KMS-11 (cell line): ENCODE measurements at regions not wholly inside any gene's neighbourhood (a gene's known extent, or its start where the extent isn't known, plus 50 kb on each side); places are given as distances from the start of the nearest gene placed in this dataset.
A peak's percentile ranks its signal among the peaks of the same experiment; 100 is the strongest.

Source experiments
- H2AFZ ChIP-seq: fragments of 200-600 bp; sonication (generic); 2 replicates; pipeline ENCODE4 v1.6.1; 2016; ENCODE audit warnings: antibody characterized with exemption, mixed run types, low read depth
- H3K27ac ChIP-seq: fragments of 200-600 bp; sonication (generic); 2 replicates; pipeline ENCODE4 v1.6.1; 2016; ENCODE audit warnings: mild to moderate bottlenecking, mixed run types
- H3K27me3 ChIP-seq: fragments of 200-600 bp; sonication (generic); 2 replicates; pipeline ENCODE4 v1.6.1; 2017; ENCODE audit warnings: mild to moderate bottlenecking, low read depth, mixed run types, moderate library complexity; ENCODE audit not compliant: insufficient read depth
- H3K36me3 ChIP-seq: fragments of 200-600 bp; sonication (generic); 2 replicates; pipeline ENCODE4 v1.6.1; 2017; ENCODE audit warnings: mild to moderate bottlenecking, mixed run types; ENCODE audit not compliant: insufficient read depth
- H3K4me1 ChIP-seq: fragments of 200-600 bp; sonication (generic); 2 replicates; pipeline ENCODE4 v1.6.1; 2016; ENCODE audit warnings: mild to moderate bottlenecking, low read depth, mixed run types; ENCODE audit not compliant: poor library complexity, severe bottlenecking
- H3K4me2 ChIP-seq: fragments of 200-600 bp; sonication (generic); 2 replicates; pipeline ENCODE4 v1.7.0; 2016; ENCODE audit warnings: mild to moderate bottlenecking, mixed run types
- H3K4me3 ChIP-seq: fragments of 200-600 bp; sonication (generic); IDR thresholded peaks from 2 replicates; pipeline ENCODE4 v1.6.1; 2017; ENCODE audit warnings: low read depth, low read length, mixed read lengths; ENCODE audit not compliant: insufficient read depth
- H3K79me2 ChIP-seq: fragments of 200-600 bp; sonication (generic); 2 replicates; pipeline ENCODE4 v1.6.1; 2016; ENCODE audit warnings: low read depth, mixed run types; ENCODE audit not compliant: insufficient read depth
- H3K9ac ChIP-seq: fragments of 200-600 bp; sonication (generic); 2 replicates; pipeline ENCODE4 v1.6.1; 2016; ENCODE audit warnings: mild to moderate bottlenecking, mixed run types
- H4K20me1 ChIP-seq: fragments of 200-600 bp; sonication (generic); 2 replicates; pipeline ENCODE4 v1.6.1; 2016; ENCODE audit warnings: mild to moderate bottlenecking, mixed run types; ENCODE audit not compliant: insufficient read depth
- TF ChIP-seq, protein P1 (sequence below): fragments of 200-600 bp; sonication (generic); conservative IDR thresholded peaks from 2 replicates; pipeline ENCODE4 v1.6.1; 2017; ENCODE audit warnings: low read depth, mild to moderate bottlenecking, antibody characterized with exemption, low read length, moderate library complexity, mixed read lengths

DNA sequence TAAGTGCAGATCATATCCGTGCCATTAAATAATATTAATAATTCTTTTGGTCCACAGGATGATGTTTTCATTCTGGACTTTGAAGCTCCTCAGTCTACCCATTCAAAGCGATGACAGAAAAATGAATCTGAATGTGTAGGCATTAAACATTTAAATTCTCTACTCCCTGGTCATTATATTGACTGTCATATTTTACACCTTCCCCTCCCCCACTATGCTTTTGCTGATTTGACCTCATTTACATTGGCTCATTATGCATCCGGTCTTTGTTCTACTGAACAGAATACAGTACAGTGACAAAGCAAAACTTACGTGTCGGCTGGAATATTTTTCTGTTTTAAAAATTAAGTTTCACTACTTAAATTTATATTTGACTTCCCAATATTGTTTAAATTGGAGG, 289.7 kb upstream of the TMEM161B start:
- TF ChIP-seq, protein P1, sequence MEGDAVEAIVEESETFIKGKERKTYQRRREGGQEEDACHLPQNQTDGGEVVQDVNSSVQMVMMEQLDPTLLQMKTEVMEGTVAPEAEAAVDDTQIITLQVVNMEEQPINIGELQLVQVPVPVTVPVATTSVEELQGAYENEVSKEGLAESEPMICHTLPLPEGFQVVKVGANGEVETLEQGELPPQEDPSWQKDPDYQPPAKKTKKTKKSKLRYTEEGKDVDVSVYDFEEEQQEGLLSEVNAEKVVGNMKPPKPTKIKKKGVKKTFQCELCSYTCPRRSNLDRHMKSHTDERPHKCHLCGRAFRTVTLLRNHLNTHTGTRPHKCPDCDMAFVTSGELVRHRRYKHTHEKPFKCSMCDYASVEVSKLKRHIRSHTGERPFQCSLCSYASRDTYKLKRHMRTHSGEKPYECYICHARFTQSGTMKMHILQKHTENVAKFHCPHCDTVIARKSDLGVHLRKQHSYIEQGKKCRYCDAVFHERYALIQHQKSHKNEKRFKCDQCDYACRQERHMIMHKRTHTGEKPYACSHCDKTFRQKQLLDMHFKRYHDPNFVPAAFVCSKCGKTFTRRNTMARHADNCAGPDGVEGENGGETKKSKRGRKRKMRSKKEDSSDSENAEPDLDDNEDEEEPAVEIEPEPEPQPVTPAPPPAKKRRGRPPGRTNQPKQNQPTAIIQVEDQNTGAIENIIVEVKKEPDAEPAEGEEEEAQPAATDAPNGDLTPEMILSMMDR, result no peak

DNA sequence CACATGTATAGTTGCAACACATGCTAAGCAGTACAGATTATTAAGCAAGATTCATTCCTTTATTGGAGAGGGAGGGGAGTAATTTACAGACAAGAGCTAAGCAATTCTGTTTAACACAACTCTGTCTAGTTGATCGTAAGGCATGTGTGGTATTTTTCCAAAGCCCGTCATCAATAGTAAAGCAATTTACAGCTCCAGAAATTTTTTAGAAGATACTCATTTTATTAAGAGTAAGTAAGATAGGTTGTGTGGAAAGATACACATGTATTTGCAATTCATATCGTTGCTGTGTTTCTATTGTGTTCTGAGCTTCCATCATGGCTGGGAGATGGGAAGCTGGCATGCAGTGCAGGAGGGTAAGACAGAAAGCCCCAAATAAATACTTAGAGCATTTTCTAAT, 289.2 kb upstream of the TMEM161B start:
- Histone ChIP-seq H3K27ac (no peak overlapping the region), H3K79me2 (no peaks in the 10 kb centered on the region), H3K9ac (no peak overlapping the region), H3K27me3 (no peaks in the 10 kb centered on the region), H3K4me1 (peaks cover 17% of the 10 kb centered on the region), H3K36me3 (no peaks in the 10 kb centered on the region), H3K4me2 (no peak overlapping the region), H3K4me3 (no peak overlapping the region), H4K20me1 (no peaks in the 10 kb centered on the region), H2AFZ (no peak overlapping the region)
- TF ChIP-seq, protein P1, result no peak

More for the DNA sequence above, 289.7 kb upstream of the TMEM161B start:
- Histone ChIP-seq H3K4me3 (no peak overlapping the region), H3K4me1 (peaks cover 17% of the 10 kb centered on the region), H3K27me3 (no peaks in the 10 kb centered on the region), H3K9ac (no peak overlapping the region), H3K4me2 (no peak overlapping the region), H4K20me1 (no peaks in the 10 kb centered on the region), H2AFZ (no peak overlapping the region), H3K36me3 (no peaks in the 10 kb centered on the region), H3K27ac (no peak overlapping the region), H3K79me2 (no peaks in the 10 kb centered on the region)

DNA sequence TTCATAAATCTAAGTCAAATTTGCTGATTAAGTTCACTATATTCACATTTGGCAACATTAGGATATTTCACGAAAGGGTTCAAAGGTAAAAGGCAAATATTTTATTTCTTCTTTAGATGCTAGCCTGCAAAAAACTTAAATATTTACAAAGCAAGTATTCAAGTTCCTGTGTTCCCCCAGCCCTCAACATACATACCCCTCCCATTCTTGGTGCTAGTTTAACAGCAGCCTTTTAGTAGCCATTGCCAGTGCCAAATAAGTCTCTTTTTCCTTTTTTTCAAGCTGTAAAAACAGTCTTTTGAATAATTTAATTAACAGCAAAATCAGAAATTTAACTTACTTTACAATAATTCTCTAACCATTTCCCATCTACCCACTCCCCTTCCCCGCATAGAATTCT, 288.5 kb upstream of the TMEM161B start:
- no peak overlapping the region for H3K27ac ChIP-seq
- H3K36me3 ChIP-seq, result no peaks in the 10 kb centered on the region
- no peaks in the 10 kb centered on the region for H3K79me2 ChIP-seq
- no peak overlapping the region for H3K4me2 ChIP-seq
- no peak overlapping the region for H3K9ac ChIP-seq
- H3K4me3 ChIP-seq, result no peak overlapping the region
- H2AFZ ChIP-seq, result no peak overlapping the region
- no peaks in the 10 kb centered on the region for H3K27me3 ChIP-seq
- peaks cover 17% of the 10 kb centered on the region for H3K4me1 ChIP-seq
- TF ChIP-seq, protein P1, result no peak
- H4K20me1 ChIP-seq, result no peaks in the 10 kb centered on the region

DNA sequence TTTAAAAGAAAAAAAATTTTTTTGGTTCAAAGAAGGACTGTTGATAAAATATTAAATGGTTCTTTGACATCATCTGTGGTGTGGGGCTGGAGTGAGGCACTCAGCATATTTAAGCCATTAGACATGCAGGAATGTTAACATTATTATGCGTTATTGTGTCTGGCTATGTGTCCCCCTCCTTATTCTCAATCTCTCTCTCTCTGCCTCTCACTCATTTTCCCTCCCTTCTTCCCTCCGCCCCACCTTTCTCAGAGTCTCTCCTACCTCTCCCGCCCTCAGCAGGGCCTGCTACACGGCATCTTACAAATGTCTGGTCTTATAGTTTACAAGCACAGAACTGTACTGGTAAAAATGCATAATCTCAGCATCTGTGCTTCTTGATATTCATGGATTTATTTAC, 287.8 kb upstream of the TMEM161B start:
- Histone ChIP-seq H3K79me2 (no peaks in the 10 kb centered on the region), H3K4me2 (peak overlapping the region; percentile 62), H3K9ac (no peak overlapping the region), H4K20me1 (no peaks in the 10 kb centered on the region), H3K27me3 (no peaks in the 10 kb centered on the region), H3K36me3 (no peaks in the 10 kb centered on the region), H2AFZ (peak overlapping the region; percentile 32; the same call in 1 of the 2 replicates), H3K27ac (no peak overlapping the region; the same call in 1 of the 2 replicates), H3K4me3 (no peak overlapping the region), H3K4me1 (peaks cover 17% of the 10 kb centered on the region)
- TF ChIP-seq, protein P1, result no peak
